SK-N-SH (cell line): ENCODE measurements at regions not wholly inside any gene's neighbourhood (a gene's known extent, or its start where the extent isn't known, plus 50 kb on each side); places are given as distances from the start of the nearest gene placed in this dataset.

Experiments
- CTCF ChIA-PET: fragments of 300-600, 350-600 bp; formaldehyde crosslinking; extraction: SDS; loops from one replicate; lab custom pipeline; 2021; lab: Yijun Ruan, JAX
- POLR2A ChIA-PET: fragments of 350-600 bp; sonication (Branson Sonifier 250); formaldehyde crosslinking; extraction: SDS; loops from one replicate; lab custom pipeline; 2020; ENCODE audit warnings: antibody characterized with exemption, inconsistent platforms; lab: Yijun Ruan, JAX
- DNase-seq: peaks from one replicate; pipeline ENCODE4 v3.0.0; 2012
- H2AFZ ChIP-seq: fragments of 200-600 bp; sonication (generic); 2 replicates; pipeline ENCODE4 v1.8.1; 2016; ENCODE audit warnings: antibody characterized with exemption, mild to moderate bottlenecking, low read depth
- H3F3A ChIP-seq: fragments of 200-600 bp; sonication (generic); replicated peaks from 2 replicates; pipeline ENCODE3; 2016; ENCODE audit warnings: antibody characterized with exemption, mild to moderate bottlenecking; ENCODE audit not compliant: insufficient read depth
- H3K27ac ChIP-seq, 2 experiments: fragments of 200-500 bp in 1 of 2; fragments of 200-600 bp in 1 of 2; sonication (Bioruptor generic) in 1 of 2; sonication (generic), shearing (Covaris generic) in 1 of 2; 2 replicates each; pipeline versions ENCODE4 v1.5.1 to v1.6.1; 2014 to 2016; ENCODE audit warnings: low read depth in 2 of 2, inconsistent platforms in 1 of 2, low read length in 1 of 2, mild to moderate bottlenecking in 1 of 2, mixed read lengths in 1 of 2
- H3K27me3 ChIP-seq: fragments of 200-600 bp; sonication (generic), shearing (Covaris generic); 2 replicates; pipeline ENCODE4 v1.6.1; 2016; ENCODE audit warnings: mixed run types; ENCODE audit not compliant: insufficient read depth
- H3K36me3 ChIP-seq, 2 experiments: fragments of 200-500 bp in 1 of 2; fragments of 200-600 bp in 1 of 2; sonication (Bioruptor generic) in 1 of 2; sonication (generic) in 1 of 2; replicated peaks in 1 of 2; 2 replicates each; pipeline versions ENCODE3 to v1.5.1; 2014 to 2016; ENCODE audit warnings: low read length in 1 of 2, mild to moderate bottlenecking in 1 of 2; ENCODE audit not compliant: insufficient read depth in 2 of 2, control insufficient read depth in 1 of 2
- H3K4me1 ChIP-seq, 2 experiments: fragments of 200-500 bp in 1 of 2; fragments of 200-600 bp in 1 of 2; sonication (Bioruptor generic) in 1 of 2; sonication (generic), shearing (Covaris generic) in 1 of 2; 2 replicates each; pipeline versions ENCODE4 v1.5.1 to v1.6.1; 2014 to 2016; ENCODE audit warnings: low read depth in 1 of 2, low read length in 1 of 2, mixed run types in 1 of 2; ENCODE audit not compliant: insufficient read depth in 2 of 2, control insufficient read depth in 1 of 2
- H3K4me2 ChIP-seq: fragments of 200-600 bp; sonication (generic), shearing (Covaris generic); 2 replicates; pipeline ENCODE4 v1.6.1; 2017; ENCODE audit warnings: mixed run types
- H3K4me3 ChIP-seq, 2 experiments: fragments of 200-500 bp in 1 of 2; fragments of 200-600 bp in 1 of 2; sonication (Bioruptor generic) in 1 of 2; sonication (generic), shearing (Covaris generic) in 1 of 2; 2 replicates each; pipeline versions ENCODE4 v1.5.1 to v1.8.1; 2014 to 2016; ENCODE audit warnings: low read depth in 2 of 2, inconsistent platforms in 1 of 2, low read length in 1 of 2, mild to moderate bottlenecking in 1 of 2, mixed read lengths in 1 of 2, moderate library complexity in 1 of 2
- H3K79me2 ChIP-seq: fragments of 200-600 bp; sonication (generic); 2 replicates; pipeline ENCODE4 v1.8.1; 2017; ENCODE audit warnings: mild to moderate bottlenecking; ENCODE audit not compliant: insufficient read depth
- H3K9ac ChIP-seq: fragments of 200-600 bp; sonication (generic); 2 replicates; pipeline ENCODE4 v1.6.1; 2017; ENCODE audit warnings: mixed run types
- H3K9me2 ChIP-seq: fragments of 200-600 bp; sonication (generic); 2 replicates; pipeline ENCODE4 v1.6.1; 2017; ENCODE audit warnings: mixed run types
- H3K9me3 ChIP-seq: fragments of 200-600 bp; sonication (generic); 2 replicates; pipeline ENCODE4 v1.6.1; 2017; ENCODE audit warnings: mixed run types, mild to moderate bottlenecking, moderate library complexity
- H4K20me1 ChIP-seq: fragments of 200-600 bp; sonication (generic); 2 replicates; pipeline ENCODE4 v1.6.1; 2017; ENCODE audit warnings: mild to moderate bottlenecking, mixed run types; ENCODE audit not compliant: insufficient read depth
- ELF1 ChIP-seq: IDR thresholded peaks from 2 replicates; pipeline ENCODE4 v1.4.0; 2012
- EZH2phosphoT487 ChIP-seq: fragments of 200-600 bp; sonication (generic); IDR thresholded peaks from 2 replicates; pipeline ENCODE4 v1.6.1; 2017; ENCODE audit warnings: low read depth, mixed run types, mild to moderate bottlenecking, antibody characterized with exemption, moderate library complexity, borderline replicate concordance
- FOSL2 ChIP-seq: IDR thresholded peaks from 2 replicates; pipeline ENCODE4 v1.4.0; 2012; ENCODE audit warnings: low read depth, mild to moderate bottlenecking, moderate library complexity, borderline replicate concordance
- GABPA ChIP-seq: IDR thresholded peaks from 2 replicates; pipeline ENCODE4 v1.4.0; 2012; ENCODE audit warnings: low read depth, mild to moderate bottlenecking
- GATA2 ChIP-seq: sonication (generic); formaldehyde crosslinking; IDR thresholded peaks from 2 replicates; pipeline ENCODE4 v1.5.0; 2020; ENCODE audit warnings: mild to moderate bottlenecking, missing genetic modification reagents
- IRF3 ChIP-seq: fragments of 150-350 bp; IDR thresholded peaks from 2 replicates; pipeline ENCODE4 v1.6.1; 2016; ENCODE audit warnings: mild to moderate bottlenecking, low read depth, low read length
- JUND ChIP-seq: IDR thresholded peaks from 2 replicates; pipeline ENCODE4 v1.4.0; 2012
- MXI1 ChIP-seq: IDR thresholded peaks from 2 replicates; pipeline ENCODE4 v1.6.1; 2012; ENCODE audit warnings: mild to moderate bottlenecking, low read depth, low read length, improper control_type of control experiment
- NRF1 ChIP-seq: IDR thresholded peaks from 2 replicates; pipeline ENCODE4 v1.6.1; 2012; ENCODE audit warnings: low read depth, mild to moderate bottlenecking, low read length
- REST ChIP-seq: IDR thresholded peaks from 2 replicates; pipeline ENCODE4 v1.6.1; 2012; ENCODE audit warnings: mild to moderate bottlenecking, low read depth, low read length, moderate library complexity
- RFX5 ChIP-seq: IDR thresholded peaks from 2 replicates; pipeline ENCODE4 v1.6.1; 2012; ENCODE audit warnings: mild to moderate bottlenecking, improper control_type of control experiment, low read length
- RXRA ChIP-seq: IDR thresholded peaks from 2 replicates; pipeline ENCODE4 v1.4.0; 2012; ENCODE audit warnings: low read depth, mild to moderate bottlenecking, borderline replicate concordance
- SIN3A ChIP-seq: IDR thresholded peaks from 2 replicates; pipeline ENCODE4 v1.6.1; 2012; ENCODE audit warnings: low read depth, mild to moderate bottlenecking, low read length, moderate library complexity, borderline replicate concordance
- TCF12 ChIP-seq: IDR thresholded peaks from 2 replicates; pipeline ENCODE4 v1.4.0; 2012
- TEAD4 ChIP-seq: IDR thresholded peaks from 2 replicates; pipeline ENCODE4 v1.4.0; 2012; ENCODE audit warnings: mild to moderate bottlenecking, borderline replicate concordance; ENCODE audit not compliant: insufficient read depth
- YY1 ChIP-seq: IDR thresholded peaks from 2 replicates; pipeline ENCODE4 v1.4.0; 2012; ENCODE audit warnings: low read depth, mild to moderate bottlenecking
- WGBS: methylation state at CpG from one replicate; pipeline ENCODE4 v1.1.6; 2017; ENCODE audit warnings: low lambda C conversion rate; 5-methylcytosine and 5-hydroxymethylcytosine counted together
- TF ChIP-seq, protein P1 (sequence below): IDR thresholded peaks from 2 replicates; pipeline ENCODE4 v1.4.0; 2012; ENCODE audit warnings: low read depth, borderline replicate concordance

GRCh38 chr9:17057729-17058128 lies 77.1 kb upstream of the CNTLN start:
- CTCF ChIA-PET = interaction anchor here (0.7 to 1.1 kb wide), 2 partner anchors 9 to 102 kb away, joined by 3 read pairs; no protein-coding TSS in a partner anchor
- POLR2A ChIA-PET = no interaction called here
- H3K4me2 ChIP-seq = no peak overlapping the region

More at GRCh38 chr9:17057729-17058128, 77.1 kb upstream of the CNTLN start:
- H3K4me3 ChIP-seq = no peak overlapping the region
- no peak overlapping the region for H2AFZ ChIP-seq
- 56% methylated on average over 3 of the region's 3 CpGs for WGBS
- H3K4me1 ChIP-seq = peaks cover 0 to 9% of the 10 kb centered on the region in 2 experiments; a peak in 2 of 4 replicates
- no peaks in the 10 kb centered on the region for H4K20me1 ChIP-seq
- TF ChIP-seq FOSL2 (no peak), GABPA (no peak), ELF1 (no peak), TEAD4 (no peak), TCF12 (no peak), RXRA (no peak), EZH2phosphoT487 (no peak), GATA2 (CRISPR knock-in tag) (no peak), REST (no peak), MXI1 (no peak), IRF3 (no peak), JUND (no peak), NRF1 (no peak), RFX5 (no peak), SIN3A (no peak), YY1 (no peak)
- TF ChIP-seq, protein P1, sequence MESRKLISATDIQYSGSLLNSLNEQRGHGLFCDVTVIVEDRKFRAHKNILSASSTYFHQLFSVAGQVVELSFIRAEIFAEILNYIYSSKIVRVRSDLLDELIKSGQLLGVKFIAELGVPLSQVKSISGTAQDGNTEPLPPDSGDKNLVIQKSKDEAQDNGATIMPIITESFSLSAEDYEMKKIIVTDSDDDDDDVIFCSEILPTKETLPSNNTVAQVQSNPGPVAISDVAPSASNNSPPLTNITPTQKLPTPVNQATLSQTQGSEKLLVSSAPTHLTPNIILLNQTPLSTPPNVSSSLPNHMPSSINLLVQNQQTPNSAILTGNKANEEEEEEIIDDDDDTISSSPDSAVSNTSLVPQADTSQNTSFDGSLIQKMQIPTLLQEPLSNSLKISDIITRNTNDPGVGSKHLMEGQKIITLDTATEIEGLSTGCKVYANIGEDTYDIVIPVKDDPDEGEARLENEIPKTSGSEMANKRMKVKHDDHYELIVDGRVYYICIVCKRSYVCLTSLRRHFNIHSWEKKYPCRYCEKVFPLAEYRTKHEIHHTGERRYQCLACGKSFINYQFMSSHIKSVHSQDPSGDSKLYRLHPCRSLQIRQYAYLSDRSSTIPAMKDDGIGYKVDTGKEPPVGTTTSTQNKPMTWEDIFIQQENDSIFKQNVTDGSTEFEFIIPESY = no peak
- H3K27me3 ChIP-seq = no peaks in the 10 kb centered on the region
- H3K36me3 ChIP-seq = no peaks in the 10 kb centered on the region
- no peaks in the 10 kb centered on the region for H3F3A ChIP-seq
- H3K9me2 ChIP-seq = no peaks in the 10 kb centered on the region
- no peak for DNase-seq
- no peak overlapping the region for H3K27ac ChIP-seq
- no peak overlapping the region for H3K9ac ChIP-seq
- H3K79me2 ChIP-seq = no peaks in the 10 kb centered on the region
- no peaks in the 10 kb centered on the region for H3K9me3 ChIP-seq
